NCI-H2081 treated with DMSO at 0.1 percent for 48 hours (cell line): ENCODE measurements at regions not wholly inside any gene's neighbourhood (a gene's known extent, or its start where the extent isn't known, plus 50 kb on each side); places are given as distances from the start of the nearest gene placed in this dataset.

Experiments
- DNase-seq: peaks from one replicate; lab custom pipeline; 2025; lab: John Stamatoyannopoulos, UW

- no peak for DNase-seq
Observed at GRCh38 chr6:98463038-98464000, 371.1 kb upstream of the POU3F2 start.

GRCh38 chr6:98467091-98467490, 367.3 kb upstream of the POU3F2 start:
- no peak for DNase-seq

GRCh38 chr6:98467902-98468301, 366.5 kb upstream of the POU3F2 start:
- peak; percentile 11 for DNase-seq

- no peak for DNase-seq
Observed at GRCh38 chr6:98469141-98469540, 365.2 kb upstream of the POU3F2 start.

GRCh38 chr6:98470821-98471220, 363.6 kb upstream of the POU3F2 start:
- no peak for DNase-seq

GRCh38 chr6:98471444-98471843, 362.9 kb upstream of the POU3F2 start:
- DNase-seq, result no peak

- no peak for DNase-seq
Observed at GRCh38 chr6:98477231-98477630, 357.1 kb upstream of the POU3F2 start.

GRCh38 chr6:98484696-98485095, 349.7 kb upstream of the POU3F2 start:
- DNase-seq, result no peak

- DNase-seq, result no peak
Observed at GRCh38 chr6:98485593-98485992, 348.8 kb upstream of the POU3F2 start.

- DNase-seq, result no peak
Observed at GRCh38 chr6:98486057-98486456, 348.3 kb upstream of the POU3F2 start.

- no peak for DNase-seq
Observed at GRCh38 chr6:98487612-98488011, 346.8 kb upstream of the POU3F2 start.

GRCh38 chr6:98498144-98498775, 336.1 kb upstream of the POU3F2 start:
- no peak for DNase-seq

GRCh38 chr6:98498866-98499265, 335.5 kb upstream of the POU3F2 start:
- no peak for DNase-seq

GRCh38 chr6:98514073-98514720, 320.2 kb upstream of the POU3F2 start:
- no peak for DNase-seq

GRCh38 chr6:98514796-98515195, 319.6 kb upstream of the POU3F2 start:
- no peak for DNase-seq

- no peak for DNase-seq
Observed at GRCh38 chr6:98516206-98516605, 318.2 kb upstream of the POU3F2 start.

- DNase-seq, result no peak
Observed at GRCh38 chr6:98516866-98517265, 317.5 kb upstream of the POU3F2 start.

- no peak for DNase-seq
Observed at GRCh38 chr6:98525860-98526259, 308.5 kb upstream of the POU3F2 start.

- DNase-seq, result no peak
Observed at GRCh38 chr6:98526465-98526864, 307.9 kb upstream of the POU3F2 start.

- no peak for DNase-seq
Observed at GRCh38 chr6:98529364-98529763, 305.0 kb upstream of the POU3F2 start.

- no peak for DNase-seq
Observed at GRCh38 chr6:98530732-98531131, 303.6 kb upstream of the POU3F2 start.

GRCh38 chr6:98532004-98532403, 302.4 kb upstream of the POU3F2 start:
- DNase-seq, result no peak

GRCh38 chr6:98539741-98540140, 294.6 kb upstream of the POU3F2 start:
- DNase-seq, result no peak
